Liver (tissue), 8 donors: ENCODE measurements at regions not wholly inside any gene's neighbourhood (a gene's known extent, or its start where the extent isn't known, plus 50 kb on each side); places are given as distances from the start of the nearest gene placed in this dataset.
"Not testable (repeated sequence)": the region's sequence is repeated elsewhere in the genome, so short reads cannot be mapped to it uniquely, and the experiment has no call there.

Experiments used
- DNase-seq: peaks from one replicate; pipeline ENCODE4 v3.0.0-alpha.2; 2017; ENCODE audit warnings: low spot score
- H3K27ac ChIP-seq, 2 donors: one replicate each; pipeline ENCODE4 v1.7.0; 2013; ENCODE audit warnings: inconsistent platforms in 2 of 2, low read length in 2 of 2, control low read depth in 1 of 2, low read depth in 1 of 2, mild to moderate bottlenecking in 1 of 2
- H3K27me3 ChIP-seq, 4 donors: one replicate each; pipeline versions ENCODE4 v1.6.1 to v1.7.0; 2013; ENCODE audit warnings: low read length in 3 of 4, inconsistent platforms in 1 of 4, mild to moderate bottlenecking in 1 of 4, moderate library complexity in 1 of 4; ENCODE audit not compliant: control insufficient read depth in 4 of 4, insufficient read depth in 4 of 4
- H3K36me3 ChIP-seq, 4 donors: one replicate each; pipeline versions ENCODE4 v1.6.1 to v1.7.0; 2013; ENCODE audit warnings: low read length in 3 of 4, mild to moderate bottlenecking in 3 of 4, low read depth in 1 of 4, moderate library complexity in 1 of 4; ENCODE audit not compliant: control insufficient read depth in 4 of 4, insufficient read depth in 3 of 4
- H3K4me1 ChIP-seq, 4 donors: one replicate each; pipeline versions ENCODE4 v1.6.1 to v1.7.0; 2013; ENCODE audit warnings: low read length in 3 of 4, mild to moderate bottlenecking in 3 of 4, moderate library complexity in 1 of 4; ENCODE audit not compliant: control insufficient read depth in 4 of 4, insufficient read depth in 4 of 4
- H3K4me3 ChIP-seq, 3 donors: one replicate each; pipeline versions ENCODE4 v1.6.1 to v1.7.0; 2013; ENCODE audit warnings: low read length in 3 of 3, control low read depth in 1 of 3, low read depth in 1 of 3, mild to moderate bottlenecking in 1 of 3
- H3K9ac ChIP-seq, 2 donors: one replicate each; pipeline ENCODE4 v1.7.0; 2013; ENCODE audit warnings: low read length in 2 of 2, mild to moderate bottlenecking in 2 of 2, moderate library complexity in 2 of 2, control low read depth in 1 of 2, low read depth in 1 of 2
- H3K9me3 ChIP-seq, 4 donors: one replicate each; pipeline versions ENCODE4 v1.6.1 to v1.7.0; 2013; ENCODE audit warnings: low read length in 3 of 4; ENCODE audit not compliant: control insufficient read depth in 4 of 4
- ATF3 ChIP-seq: IDR thresholded peaks from 2 replicates; pipeline ENCODE4 v1.6.1; 2016; ENCODE audit warnings: antibody characterized with exemption
- EGR1 ChIP-seq, 2 donors: IDR thresholded peaks; 2 replicates each; pipeline ENCODE4 v1.6.1; 2016 to 2018; ENCODE audit warnings: antibody characterized with exemption in 2 of 2, low read depth in 2 of 2
- FOXA1 ChIP-seq: IDR thresholded peaks from 2 replicates; pipeline ENCODE4 v1.6.1; 2016; ENCODE audit warnings: antibody characterized with exemption
- GABPA ChIP-seq, 2 donors: IDR thresholded peaks in 1 of 2; conservative IDR thresholded peaks in 1 of 2; 2 replicates each; pipeline ENCODE4 v1.6.1; 2016; ENCODE audit warnings: antibody characterized with exemption in 2 of 2, mild to moderate bottlenecking in 1 of 2, moderate library complexity in 1 of 2
- MAX ChIP-seq: IDR thresholded peaks from 2 replicates; pipeline ENCODE4 v1.6.1; 2016; ENCODE audit warnings: antibody characterized with exemption
- NR2F2 ChIP-seq: IDR thresholded peaks from 2 replicates; pipeline ENCODE4 v1.6.1; 2016; ENCODE audit warnings: antibody characterized with exemption
- RAD21 ChIP-seq, 2 donors: IDR thresholded peaks; 2 replicates each; pipeline ENCODE4 v1.6.1; 2016; ENCODE audit warnings: antibody characterized with exemption in 2 of 2, mild to moderate bottlenecking in 2 of 2
- RXRA ChIP-seq, 2 donors: IDR thresholded peaks; 2 replicates each; pipeline ENCODE4 v1.6.1; 2017 to 2018; ENCODE audit warnings: antibody characterized with exemption in 2 of 2, mild to moderate bottlenecking in 1 of 2
- SP1 ChIP-seq: IDR thresholded peaks from 2 replicates; pipeline ENCODE4 v1.6.1; 2018; ENCODE audit warnings: antibody characterized with exemption, mild to moderate bottlenecking
- TAF1 ChIP-seq: conservative IDR thresholded peaks from 2 replicates; pipeline ENCODE4 v1.6.1; 2016; ENCODE audit warnings: antibody characterized with exemption, mild to moderate bottlenecking
- YY1 ChIP-seq: IDR thresholded peaks from 2 replicates; pipeline ENCODE4 v1.6.1; 2016; ENCODE audit warnings: antibody characterized with exemption, mild to moderate bottlenecking
- WGBS: extraction: QIAGEN DNeasy Blood & Tissue Kit; methylation state at CpG from one replicate; pipeline ENCODE4 v1.1.7; 2013; 5-methylcytosine and 5-hydroxymethylcytosine counted together
- TF ChIP-seq, protein P1 (sequence below): IDR thresholded peaks from 2 replicates; pipeline ENCODE4 v1.6.1; 2016; ENCODE audit warnings: antibody characterized with exemption
- TF ChIP-seq, protein P2 (sequence below): fragments of 150-350 bp; IDR thresholded peaks from 2 replicates; pipeline ENCODE4 v1.5.1; 2017; ENCODE audit warnings: improper control_type of control experiment, low read depth, low read length; ENCODE audit not compliant: missing input control
- donor health status: healthy.
- donor health status: healthy.
- donor health status: healthy.
- donor health status: healthy.
- donor health status: healthy.

- 63% methylated on average over 3 of the region's 3 CpGs for WGBS
- Histone ChIP-seq H3K9ac (no peak overlapping the region), H3K27me3 (no peaks in the 10 kb centered on the region), H3K9me3 (no peaks in the 10 kb centered on the region), H3K4me3 (no peak overlapping the region), H3K27ac (no peak overlapping the region), H3K36me3 (no peaks in the 10 kb centered on the region), H3K4me1 (no peaks in the 10 kb centered on the region)
- TF ChIP-seq EGR1 (IDR thresholded peaks at IDR 0.05; ENCODE audit: low read depth in 2 of 2) (no peak), RXRA (IDR thresholded peaks at IDR 0.05) (no peak), ATF3 (no peak), YY1 (no peak), NR2F2 (no peak), TAF1 (no peak), GABPA (IDR thresholded peaks at IDR 0.05 in 1 of 2, conservative IDR thresholded peaks at IDR 0.05 in 1 of 2) (no peak), RAD21 (IDR thresholded peaks at IDR 0.05) (no peak), FOXA1 (no peak), MAX (no peak)
- TF ChIP-seq, protein P1, sequence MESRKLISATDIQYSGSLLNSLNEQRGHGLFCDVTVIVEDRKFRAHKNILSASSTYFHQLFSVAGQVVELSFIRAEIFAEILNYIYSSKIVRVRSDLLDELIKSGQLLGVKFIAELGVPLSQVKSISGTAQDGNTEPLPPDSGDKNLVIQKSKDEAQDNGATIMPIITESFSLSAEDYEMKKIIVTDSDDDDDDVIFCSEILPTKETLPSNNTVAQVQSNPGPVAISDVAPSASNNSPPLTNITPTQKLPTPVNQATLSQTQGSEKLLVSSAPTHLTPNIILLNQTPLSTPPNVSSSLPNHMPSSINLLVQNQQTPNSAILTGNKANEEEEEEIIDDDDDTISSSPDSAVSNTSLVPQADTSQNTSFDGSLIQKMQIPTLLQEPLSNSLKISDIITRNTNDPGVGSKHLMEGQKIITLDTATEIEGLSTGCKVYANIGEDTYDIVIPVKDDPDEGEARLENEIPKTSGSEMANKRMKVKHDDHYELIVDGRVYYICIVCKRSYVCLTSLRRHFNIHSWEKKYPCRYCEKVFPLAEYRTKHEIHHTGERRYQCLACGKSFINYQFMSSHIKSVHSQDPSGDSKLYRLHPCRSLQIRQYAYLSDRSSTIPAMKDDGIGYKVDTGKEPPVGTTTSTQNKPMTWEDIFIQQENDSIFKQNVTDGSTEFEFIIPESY = no peak
- DNase-seq = no peak
Observed at GRCh38 chr16:49961089-49961488, 63.9 kb upstream of the CNEP1R1 start.

DNA sequence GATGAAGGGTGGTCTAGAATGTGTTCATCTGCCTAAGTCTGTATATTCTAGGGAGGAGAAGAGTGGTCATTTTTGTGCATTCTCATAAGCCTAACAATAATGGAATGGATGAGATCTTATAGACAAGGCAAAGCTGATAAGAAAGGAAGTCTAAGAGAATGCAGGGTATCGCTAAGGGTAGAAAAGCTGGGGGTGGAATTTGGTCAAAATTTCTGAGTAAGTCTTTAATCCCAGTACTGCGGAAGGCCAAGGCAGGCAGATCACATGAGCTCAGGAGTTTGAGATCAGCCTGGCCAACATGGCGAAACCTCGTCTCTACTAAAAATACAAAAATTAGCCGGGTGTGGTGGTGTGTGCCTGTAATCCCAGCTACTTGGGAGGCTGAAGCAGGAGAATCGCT, 62.5 kb upstream of the CNEP1R1 start:
- H3K9ac ChIP-seq, H3K27me3 ChIP-seq, H3K9me3 ChIP-seq, H3K4me3 ChIP-seq, DNase-seq, H3K36me3 ChIP-seq, H3K4me1 ChIP-seq, H3K27ac ChIP-seq: not testable (repeated sequence)
- WGBS = 95% methylated on average over 6 of the region's 6 CpGs

GRCh38 chr16:49964316-49964715, 60.7 kb upstream of the CNEP1R1 start:
- Histone ChIP-seq H3K9me3 (no peaks in the 10 kb centered on the region), H3K36me3 (no peaks in the 10 kb centered on the region), H3K4me3 (no peak overlapping the region), H3K27me3 (peaks cover 0 to 6% (median under 1%) of the 10 kb centered on the region in 4 donors), H3K9ac (no peak overlapping the region), H3K27ac (no peak overlapping the region), H3K4me1 (no peaks in the 10 kb centered on the region)
- no peak for DNase-seq
- 89% methylated on average over 4 of the region's 4 CpGs for WGBS
- TF ChIP-seq TAF1 = no peak
- no peak for TF ChIP-seq EGR1 (IDR thresholded peaks at IDR 0.05; ENCODE audit: low read depth in 2 of 2)
- TF ChIP-seq, protein P1 = no peak
- no peak for TF ChIP-seq ATF3
- TF ChIP-seq GABPA (IDR thresholded peaks at IDR 0.05 in 1 of 2, conservative IDR thresholded peaks at IDR 0.05 in 1 of 2) = no peak
- TF ChIP-seq SP1 = no peak
- TF ChIP-seq, protein P2, sequence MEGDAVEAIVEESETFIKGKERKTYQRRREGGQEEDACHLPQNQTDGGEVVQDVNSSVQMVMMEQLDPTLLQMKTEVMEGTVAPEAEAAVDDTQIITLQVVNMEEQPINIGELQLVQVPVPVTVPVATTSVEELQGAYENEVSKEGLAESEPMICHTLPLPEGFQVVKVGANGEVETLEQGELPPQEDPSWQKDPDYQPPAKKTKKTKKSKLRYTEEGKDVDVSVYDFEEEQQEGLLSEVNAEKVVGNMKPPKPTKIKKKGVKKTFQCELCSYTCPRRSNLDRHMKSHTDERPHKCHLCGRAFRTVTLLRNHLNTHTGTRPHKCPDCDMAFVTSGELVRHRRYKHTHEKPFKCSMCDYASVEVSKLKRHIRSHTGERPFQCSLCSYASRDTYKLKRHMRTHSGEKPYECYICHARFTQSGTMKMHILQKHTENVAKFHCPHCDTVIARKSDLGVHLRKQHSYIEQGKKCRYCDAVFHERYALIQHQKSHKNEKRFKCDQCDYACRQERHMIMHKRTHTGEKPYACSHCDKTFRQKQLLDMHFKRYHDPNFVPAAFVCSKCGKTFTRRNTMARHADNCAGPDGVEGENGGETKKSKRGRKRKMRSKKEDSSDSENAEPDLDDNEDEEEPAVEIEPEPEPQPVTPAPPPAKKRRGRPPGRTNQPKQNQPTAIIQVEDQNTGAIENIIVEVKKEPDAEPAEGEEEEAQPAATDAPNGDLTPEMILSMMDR = no peak
